Activated naive CD8-positive, alpha-beta T cell treated with anti-CD3 and anti-CD28 coated beads, Interleukin-2, amount 10 ng/mL, durations not matched to agents 7 days and 5 days (primary cell): ENCODE measurements at regions not wholly inside any gene's neighbourhood (a gene's known extent, or its start where the extent isn't known, plus 50 kb on each side); places are given as distances from the start of the nearest gene placed in this dataset.

Source experiments
- ATAC-seq: fragments of 150-1000 bp; cut with Tn5 transposase; one replicate; pipeline ENCODE4 v1.10.0; 2021; ENCODE audit warnings: low read depth, moderate library complexity
- POLR2A ChIA-PET: fragments of 350-600 bp; sonication (Branson Sonifier 250); formaldehyde crosslinking; loops from one replicate; lab custom pipeline; 2021; ENCODE audit warnings: antibody characterized with exemption; lab: Charles Lee
- DNase-seq: peaks from one replicate; pipeline ENCODE4 v3.0.0; 2021
- H3K27ac Mint-ChIP-seq: one replicate; pipeline ENCODE4 v1.8.0; 2022; ENCODE audit warnings: mild to moderate bottlenecking, mixed read lengths
- H3K27me3 Mint-ChIP-seq: one replicate; pipeline ENCODE4 v1.8.0; 2022; ENCODE audit warnings: mild to moderate bottlenecking, moderate library complexity, mixed read lengths
- H3K36me3 Mint-ChIP-seq: one replicate; pipeline ENCODE4 v1.8.0; 2021; ENCODE audit warnings: mild to moderate bottlenecking, mixed read lengths
- H3K4me1 Mint-ChIP-seq: one replicate; pipeline ENCODE4 v1.8.0; 2021; ENCODE audit warnings: mixed read lengths
- H3K4me3 Mint-ChIP-seq: one replicate; pipeline ENCODE4 v1.8.0; 2022; ENCODE audit warnings: mild to moderate bottlenecking, moderate library complexity, mixed read lengths
- H3K9me3 Mint-ChIP-seq: one replicate; pipeline ENCODE4 v1.8.0; 2021; ENCODE audit warnings: mixed read lengths

DNA sequence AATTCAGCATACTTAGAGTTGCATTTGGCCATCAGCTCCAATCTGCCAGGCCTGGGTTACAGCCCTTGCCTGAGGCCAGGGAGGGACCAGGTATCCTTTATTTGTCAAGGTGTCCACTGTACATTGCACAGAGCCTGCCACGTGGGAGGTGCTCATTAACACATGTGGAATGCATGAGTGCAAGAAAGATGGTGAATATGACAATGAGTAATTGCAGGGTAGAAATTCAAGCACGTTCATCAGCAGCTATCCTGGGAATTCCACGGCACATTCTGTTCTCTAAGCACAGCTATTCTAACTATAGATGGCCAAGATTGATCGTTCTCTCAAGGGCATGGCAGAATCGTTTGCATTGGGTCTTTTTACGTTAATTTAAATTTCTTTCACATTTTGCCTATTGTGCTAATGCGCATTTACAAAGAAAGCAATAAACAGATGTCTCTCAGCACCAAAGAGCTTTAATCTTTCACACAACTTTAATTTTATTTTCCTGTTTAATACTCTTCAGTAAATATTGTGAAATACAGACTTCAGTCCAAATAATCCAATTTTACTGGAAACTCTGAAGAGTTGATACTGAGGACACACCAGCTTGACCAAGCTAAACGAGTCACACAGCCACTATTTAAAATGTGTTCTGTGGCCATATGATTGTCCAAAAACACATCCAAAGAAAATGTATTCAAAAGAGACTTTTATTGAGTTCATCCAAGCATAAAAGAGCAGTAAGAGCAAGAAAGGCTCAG lies 1025.7 kb upstream of the TMEM132C start:
- no peak overlapping the region for H3K27ac Mint-ChIP-seq
- no peak overlapping the region for H3K4me3 Mint-ChIP-seq
- H3K27me3 Mint-ChIP-seq = no peaks in the 10 kb centered on the region
- H3K4me1 Mint-ChIP-seq = no peaks in the 10 kb centered on the region
- H3K36me3 Mint-ChIP-seq = no peaks in the 10 kb centered on the region
- no peak for DNase-seq
- ATAC-seq = no peak
- POLR2A ChIA-PET = no interaction called here
- no peaks in the 10 kb centered on the region for H3K9me3 Mint-ChIP-seq

DNA sequence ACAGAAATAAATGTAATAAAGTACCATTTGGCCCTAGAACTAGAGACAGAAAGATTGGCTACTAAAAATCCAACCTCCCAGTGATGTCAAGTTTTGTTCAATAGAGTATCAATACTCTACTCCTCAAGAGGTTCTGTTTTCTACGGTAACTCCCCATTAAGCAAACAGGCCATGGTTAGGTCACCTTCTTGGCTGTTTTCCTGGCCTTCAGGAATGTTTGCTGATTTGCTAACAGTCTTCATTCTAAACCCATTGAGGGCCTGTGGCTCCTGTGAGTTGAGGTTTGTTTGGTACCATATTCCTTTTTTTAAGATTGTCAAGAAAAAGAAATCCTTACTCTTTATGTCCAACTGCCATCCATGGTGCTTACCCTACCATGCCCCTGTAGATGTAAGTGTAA lies 1022.0 kb upstream of the TMEM132C start:
- Mint-ChIP-seq H3K27me3 (peaks cover 4% of the 10 kb centered on the region), H3K4me3 (no peak overlapping the region), H3K27ac (no peak overlapping the region), H3K36me3 (no peaks in the 10 kb centered on the region), H3K4me1 (no peaks in the 10 kb centered on the region), H3K9me3 (no peaks in the 10 kb centered on the region)
- DNase-seq (no peak), ATAC-seq (no peak)
- POLR2A ChIA-PET = no interaction called here

DNA sequence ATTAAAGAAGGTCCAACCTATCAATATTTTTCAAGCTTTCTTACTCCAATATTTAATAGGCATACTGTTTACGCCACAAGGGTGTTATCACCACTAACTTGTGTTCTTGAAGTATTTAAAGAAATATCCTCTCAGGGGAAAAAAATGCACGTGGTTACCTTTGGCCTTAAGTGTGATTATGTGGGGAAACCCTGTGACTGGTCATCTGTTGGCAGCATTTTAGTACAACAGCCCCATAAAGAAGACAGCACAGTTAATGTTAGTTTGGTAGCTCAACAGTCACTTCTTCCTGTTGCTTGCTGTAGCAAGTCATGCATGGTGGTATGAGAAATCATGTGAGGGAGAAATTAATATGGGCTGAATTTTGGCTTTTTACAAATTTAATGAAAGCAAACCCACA lies 1021.5 kb upstream of the TMEM132C start:
- Mint-ChIP-seq H3K27me3 (peaks cover 4% of the 10 kb centered on the region), H3K36me3 (no peaks in the 10 kb centered on the region), H3K9me3 (no peaks in the 10 kb centered on the region), H3K4me1 (no peaks in the 10 kb centered on the region), H3K27ac (no peak overlapping the region), H3K4me3 (no peak overlapping the region)
- POLR2A ChIA-PET = no interaction called here
- ATAC-seq = no peak
- no peak for DNase-seq

DNA sequence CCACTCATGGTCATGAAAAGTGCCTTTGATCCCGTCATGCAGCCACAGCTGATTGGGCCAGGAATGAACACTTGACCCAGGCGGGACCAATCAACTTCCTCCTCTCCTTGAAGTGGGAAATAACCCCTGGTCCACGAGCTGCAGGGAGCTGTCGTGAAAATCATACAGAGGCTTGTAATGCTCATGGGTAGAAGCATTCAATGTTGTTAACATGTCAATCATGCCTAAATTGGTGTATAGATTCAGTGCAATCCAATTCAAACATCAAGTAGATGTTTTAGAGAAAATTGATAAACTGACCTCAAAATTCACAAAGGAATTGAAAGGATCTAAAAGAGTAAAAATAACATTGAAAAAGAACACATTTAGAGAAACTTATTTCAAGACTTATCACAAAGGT lies 1019.0 kb upstream of the TMEM132C start:
- no peak for DNase-seq
- Mint-ChIP-seq H3K27ac (no peak overlapping the region), H3K4me1 (no peaks in the 10 kb centered on the region), H3K4me3 (no peak overlapping the region), H3K9me3 (no peaks in the 10 kb centered on the region), H3K36me3 (no peaks in the 10 kb centered on the region), H3K27me3 (peaks cover 8% of the 10 kb centered on the region)
- ATAC-seq = no peak
- POLR2A ChIA-PET = no interaction called here

DNA sequence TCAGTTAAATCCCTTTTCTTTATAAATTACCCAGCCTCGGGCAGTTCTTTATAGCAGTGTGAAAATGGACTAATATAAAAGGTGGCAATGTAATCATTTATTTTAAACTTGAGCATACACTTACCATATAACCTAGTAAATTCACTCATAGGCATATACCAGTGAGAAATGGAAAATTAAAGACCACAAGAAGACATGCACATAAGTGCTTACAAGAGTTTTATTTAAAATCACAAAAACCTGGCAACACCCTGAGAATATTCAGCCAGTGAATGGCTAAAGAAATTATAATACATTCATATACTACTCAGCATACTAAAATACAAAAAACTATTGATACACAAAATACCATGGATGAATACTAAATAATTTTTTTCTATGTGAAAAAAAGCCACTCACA lies 1017.5 kb upstream of the TMEM132C start:
- Mint-ChIP-seq H3K36me3 (no peaks in the 10 kb centered on the region), H3K27me3 (peaks cover 8% of the 10 kb centered on the region), H3K4me1 (no peaks in the 10 kb centered on the region), H3K27ac (no peak overlapping the region), H3K4me3 (no peak overlapping the region), H3K9me3 (no peaks in the 10 kb centered on the region)
- POLR2A ChIA-PET = no interaction called here
- no peak for ATAC-seq
- DNase-seq = no peak

DNA sequence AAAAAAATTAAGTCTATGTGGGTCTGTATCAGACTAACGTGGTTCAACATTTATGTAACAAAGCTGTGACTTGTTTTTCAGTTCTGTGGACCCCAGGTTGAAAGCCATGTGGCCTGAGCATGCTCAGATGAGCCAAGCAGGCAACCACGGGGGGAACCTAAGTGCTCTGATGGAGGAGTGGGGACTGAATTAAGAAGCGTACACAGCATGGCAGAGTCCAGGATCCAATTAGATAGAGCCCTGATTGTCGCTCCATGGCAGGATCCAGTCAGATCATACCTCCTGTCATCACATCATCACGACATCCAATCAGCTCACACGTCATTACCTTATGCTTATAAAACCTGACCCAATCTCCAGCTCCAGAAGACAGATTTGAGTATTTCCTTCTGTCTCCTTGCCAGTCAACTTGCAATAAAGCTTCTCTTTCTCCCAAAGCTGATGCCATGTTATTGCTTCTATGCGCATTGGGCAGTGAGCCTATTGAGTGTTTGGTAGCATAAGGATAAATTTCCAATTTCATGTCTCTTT lies 1013.1 kb upstream of the TMEM132C start:
- ATAC-seq (no peak), DNase-seq (no peak)
- H3K4me3 Mint-ChIP-seq = no peak overlapping the region
- H3K27me3 Mint-ChIP-seq = peaks cover 4% of the 10 kb centered on the region
- no peaks in the 10 kb centered on the region for H3K9me3 Mint-ChIP-seq
- no peaks in the 10 kb centered on the region for H3K4me1 Mint-ChIP-seq
- no peaks in the 10 kb centered on the region for H3K36me3 Mint-ChIP-seq
- H3K27ac Mint-ChIP-seq = no peak overlapping the region
- POLR2A ChIA-PET = no interaction called here

DNA sequence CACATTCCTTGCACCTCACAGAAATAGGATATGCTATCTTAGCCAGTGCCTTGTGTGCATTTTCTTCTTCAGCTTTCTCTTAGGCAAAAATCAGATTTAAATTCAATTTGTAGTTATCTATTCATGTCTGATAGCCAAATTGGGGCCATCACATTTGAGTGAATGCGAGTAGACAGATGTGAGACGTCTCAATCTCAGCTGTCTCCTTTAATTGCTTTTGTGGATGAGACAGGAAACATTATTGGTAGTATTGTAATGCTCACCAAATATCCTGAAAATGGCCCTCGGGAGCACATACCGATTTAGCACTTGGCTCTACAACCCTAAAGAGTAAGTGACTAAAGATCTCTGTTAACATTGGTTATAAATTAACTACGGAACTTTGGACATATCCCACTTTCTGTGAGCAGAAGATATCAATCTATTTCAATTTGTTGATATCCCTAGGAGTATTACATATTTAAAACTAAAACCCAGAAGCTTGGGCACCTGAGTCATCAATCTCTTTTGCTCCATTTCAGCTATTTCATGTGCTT lies 1012.5 kb upstream of the TMEM132C start:
- Mint-ChIP-seq H3K36me3 (no peaks in the 10 kb centered on the region), H3K4me1 (no peaks in the 10 kb centered on the region), H3K9me3 (no peaks in the 10 kb centered on the region), H3K27ac (no peak overlapping the region), H3K27me3 (peaks cover 4% of the 10 kb centered on the region), H3K4me3 (no peak overlapping the region)
- ATAC-seq (no peak), DNase-seq (no peak)
- POLR2A ChIA-PET = no interaction called here

DNA sequence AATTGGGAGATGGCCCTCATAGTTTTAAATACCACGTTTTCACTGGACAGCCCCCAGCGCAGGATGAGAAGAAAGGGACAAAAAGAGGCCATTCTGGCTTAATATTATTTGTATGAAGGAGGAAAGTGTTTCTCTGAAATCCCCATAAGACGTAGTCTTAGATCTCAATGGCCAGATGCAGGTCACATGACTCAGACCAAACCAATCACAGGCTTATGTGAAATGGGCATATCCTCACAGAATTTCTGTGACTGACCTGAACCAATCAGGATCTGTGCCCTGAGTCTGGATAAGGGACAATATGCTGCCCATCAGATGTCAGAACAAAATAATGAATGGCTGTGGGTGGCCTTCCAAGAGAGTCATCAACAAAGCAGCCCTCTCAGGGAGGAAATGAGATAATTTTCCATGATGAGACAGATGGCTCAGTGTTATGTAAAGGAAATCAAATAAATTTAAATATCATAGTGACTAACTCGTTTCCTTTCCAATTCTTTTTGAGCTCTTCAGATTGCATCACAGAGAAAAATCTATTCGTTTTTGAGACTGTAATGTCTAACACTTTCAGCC lies 1009.5 kb upstream of the TMEM132C start:
- no peaks in the 10 kb centered on the region for H3K4me1 Mint-ChIP-seq
- no peaks in the 10 kb centered on the region for H3K36me3 Mint-ChIP-seq
- H3K4me3 Mint-ChIP-seq = no peak overlapping the region
- POLR2A ChIA-PET = no interaction called here
- ATAC-seq = no peak
- no peaks in the 10 kb centered on the region for H3K27me3 Mint-ChIP-seq
- DNase-seq = no peak
- no peak overlapping the region for H3K27ac Mint-ChIP-seq
- H3K9me3 Mint-ChIP-seq = no peaks in the 10 kb centered on the region

DNA sequence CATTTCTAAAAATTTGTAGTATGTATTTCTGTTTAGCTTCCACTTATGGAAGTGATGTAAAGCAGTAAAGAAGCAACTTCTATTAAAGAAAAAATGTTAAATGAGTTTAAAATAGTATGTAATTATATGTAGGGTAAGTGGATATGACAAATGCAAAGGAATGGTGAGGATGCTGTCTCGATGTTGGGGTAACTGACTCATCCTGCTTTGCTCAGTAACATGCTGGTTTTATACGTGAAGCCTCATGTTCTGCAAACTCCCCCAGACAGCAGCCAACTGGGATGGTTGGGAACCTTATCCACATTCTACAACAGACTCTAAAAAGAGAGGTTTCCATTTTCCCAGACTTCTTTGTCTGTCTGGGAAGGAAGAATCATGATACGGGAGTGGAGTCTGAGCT lies 1006.4 kb upstream of the TMEM132C start:
- H3K9me3 Mint-ChIP-seq = no peaks in the 10 kb centered on the region
- no peak overlapping the region for H3K27ac Mint-ChIP-seq
- H3K4me1 Mint-ChIP-seq = no peaks in the 10 kb centered on the region
- no peaks in the 10 kb centered on the region for H3K36me3 Mint-ChIP-seq
- H3K4me3 Mint-ChIP-seq = no peak overlapping the region
- DNase-seq (no peak), ATAC-seq (no peak)
- no peaks in the 10 kb centered on the region for H3K27me3 Mint-ChIP-seq
- POLR2A ChIA-PET = no interaction called here

DNA sequence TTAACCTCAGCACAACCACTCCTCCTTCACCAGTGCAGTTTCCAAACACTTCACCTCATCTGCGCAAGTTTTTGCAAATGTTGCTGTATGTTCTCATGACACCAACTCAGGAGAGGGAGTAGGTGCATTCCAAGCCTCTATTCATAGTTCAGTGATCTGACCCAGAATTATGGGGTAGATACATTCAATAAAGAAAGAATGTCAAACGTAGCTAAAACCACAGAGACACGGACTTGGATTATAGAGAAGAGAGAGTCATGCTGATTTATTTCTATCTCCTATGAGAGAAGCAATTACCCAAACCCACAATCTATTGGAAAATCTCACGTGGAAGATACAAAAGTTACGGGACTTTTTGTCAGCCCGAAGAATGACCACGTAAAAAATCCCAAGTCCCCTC lies 1006.0 kb upstream of the TMEM132C start:
- Mint-ChIP-seq H3K9me3 (no peaks in the 10 kb centered on the region), H3K27me3 (no peaks in the 10 kb centered on the region), H3K27ac (no peak overlapping the region), H3K36me3 (no peaks in the 10 kb centered on the region), H3K4me3 (no peak overlapping the region), H3K4me1 (no peaks in the 10 kb centered on the region)
- ATAC-seq (no peak), DNase-seq (no peak)
- POLR2A ChIA-PET = no interaction called here

DNA sequence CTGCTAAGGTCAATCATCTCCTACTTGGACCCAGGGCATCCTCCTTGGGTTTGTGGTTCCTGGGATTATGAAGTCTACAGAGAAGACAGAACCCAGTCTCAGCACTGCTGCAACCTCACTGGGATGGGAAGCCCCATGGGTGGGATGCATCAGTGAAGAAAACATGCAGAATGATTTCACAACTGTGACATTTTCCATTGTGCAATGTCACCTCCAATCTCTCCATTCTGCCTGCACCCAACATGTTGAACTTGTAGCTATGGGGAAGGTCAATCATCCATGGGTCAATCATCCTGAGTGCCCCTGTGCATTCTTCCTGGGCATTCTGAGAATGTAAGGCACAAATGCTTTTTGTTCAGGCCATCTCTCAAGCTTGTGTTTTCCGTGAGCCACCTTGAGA lies 1004.4 kb upstream of the TMEM132C start:
- POLR2A ChIA-PET = no interaction called here
- no peak overlapping the region for H3K27ac Mint-ChIP-seq
- H3K4me1 Mint-ChIP-seq = no peaks in the 10 kb centered on the region
- H3K36me3 Mint-ChIP-seq = no peaks in the 10 kb centered on the region
- H3K27me3 Mint-ChIP-seq = no peaks in the 10 kb centered on the region
- DNase-seq (no peak), ATAC-seq (no peak)
- no peaks in the 10 kb centered on the region for H3K9me3 Mint-ChIP-seq
- no peak overlapping the region for H3K4me3 Mint-ChIP-seq

DNA sequence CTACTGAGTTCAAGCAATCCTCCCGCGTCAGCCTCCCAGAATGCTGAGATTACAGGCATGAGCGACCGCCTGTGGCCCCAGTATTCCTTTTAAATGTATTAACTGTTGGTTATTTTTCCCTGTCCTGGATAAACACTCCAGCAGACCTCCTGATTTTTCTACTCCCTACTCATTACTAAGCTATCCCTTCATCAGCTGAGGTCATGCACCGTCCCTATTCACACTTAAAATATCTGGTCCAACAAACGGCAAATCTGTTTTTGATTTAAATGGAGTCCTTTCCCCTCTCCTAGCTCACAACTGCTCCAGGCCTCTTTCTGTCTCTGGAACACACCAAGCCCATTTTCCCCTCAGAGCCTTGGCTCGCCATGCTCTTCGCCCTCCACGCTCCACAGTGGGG lies 1003.3 kb upstream of the TMEM132C start:
- H3K9me3 Mint-ChIP-seq = no peaks in the 10 kb centered on the region
- H3K4me3 Mint-ChIP-seq = no peak overlapping the region
- POLR2A ChIA-PET = no interaction called here
- no peak for DNase-seq
- H3K4me1 Mint-ChIP-seq = no peaks in the 10 kb centered on the region
- H3K27me3 Mint-ChIP-seq = no peaks in the 10 kb centered on the region
- ATAC-seq = no peak
- H3K36me3 Mint-ChIP-seq = no peaks in the 10 kb centered on the region
- H3K27ac Mint-ChIP-seq = no peak overlapping the region

DNA sequence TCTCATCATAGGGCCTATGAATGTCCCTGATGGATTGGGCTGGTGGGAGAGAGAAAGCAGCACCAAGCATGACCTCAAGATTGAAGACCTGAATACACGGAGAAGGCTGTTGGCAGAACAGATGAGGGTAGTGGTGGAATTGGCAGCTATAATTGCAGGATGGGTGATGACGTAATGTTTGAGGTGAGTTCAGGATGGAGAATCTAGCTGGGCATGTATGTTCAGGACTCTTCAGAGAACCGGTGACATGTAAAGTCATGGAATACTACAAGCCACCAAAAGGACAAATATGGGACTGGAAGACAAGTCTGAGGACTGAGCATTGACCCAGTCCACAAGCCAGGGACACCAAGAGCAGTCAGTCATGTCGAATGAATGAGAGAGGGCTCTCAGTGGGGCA lies 999.8 kb upstream of the TMEM132C start:
- Mint-ChIP-seq H3K9me3 (no peaks in the 10 kb centered on the region), H3K27me3 (no peaks in the 10 kb centered on the region), H3K4me3 (no peak overlapping the region), H3K4me1 (no peaks in the 10 kb centered on the region), H3K36me3 (no peaks in the 10 kb centered on the region), H3K27ac (no peak overlapping the region)
- ATAC-seq (no peak), DNase-seq (no peak)
- POLR2A ChIA-PET = no interaction called here

DNA sequence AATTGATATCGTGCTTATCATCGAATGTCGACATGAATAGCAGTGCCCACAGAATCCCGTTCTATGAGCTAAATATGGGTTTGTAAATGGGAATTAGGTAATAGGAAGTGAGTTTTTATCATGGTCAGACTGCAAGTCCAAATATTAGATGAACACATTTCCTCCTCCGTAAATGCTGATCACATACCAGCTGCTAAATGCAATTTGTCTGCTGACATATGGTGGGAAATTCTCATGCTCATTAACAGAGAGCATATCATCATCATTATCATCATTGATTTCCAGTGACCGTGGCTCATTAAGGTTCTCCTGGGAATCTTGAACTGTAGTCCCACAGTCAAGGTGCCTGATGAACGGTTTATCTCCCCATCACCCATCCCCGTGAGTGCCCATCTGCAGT lies 998.8 kb upstream of the TMEM132C start:
- POLR2A ChIA-PET = no interaction called here

More for the DNA sequence above, 998.8 kb upstream of the TMEM132C start:
- Mint-ChIP-seq H3K27ac (no peak overlapping the region), H3K4me1 (no peaks in the 10 kb centered on the region), H3K9me3 (no peaks in the 10 kb centered on the region), H3K36me3 (no peaks in the 10 kb centered on the region), H3K27me3 (no peaks in the 10 kb centered on the region), H3K4me3 (no peak overlapping the region)
- DNase-seq = no peak
- no peak for ATAC-seq
